ENCODE measurements at regions not wholly inside any gene's neighbourhood (a gene's known extent, or its start where the extent isn't known, plus 50 kb on each side); places are given as distances from the start of the nearest gene placed in this dataset.

DNA sequence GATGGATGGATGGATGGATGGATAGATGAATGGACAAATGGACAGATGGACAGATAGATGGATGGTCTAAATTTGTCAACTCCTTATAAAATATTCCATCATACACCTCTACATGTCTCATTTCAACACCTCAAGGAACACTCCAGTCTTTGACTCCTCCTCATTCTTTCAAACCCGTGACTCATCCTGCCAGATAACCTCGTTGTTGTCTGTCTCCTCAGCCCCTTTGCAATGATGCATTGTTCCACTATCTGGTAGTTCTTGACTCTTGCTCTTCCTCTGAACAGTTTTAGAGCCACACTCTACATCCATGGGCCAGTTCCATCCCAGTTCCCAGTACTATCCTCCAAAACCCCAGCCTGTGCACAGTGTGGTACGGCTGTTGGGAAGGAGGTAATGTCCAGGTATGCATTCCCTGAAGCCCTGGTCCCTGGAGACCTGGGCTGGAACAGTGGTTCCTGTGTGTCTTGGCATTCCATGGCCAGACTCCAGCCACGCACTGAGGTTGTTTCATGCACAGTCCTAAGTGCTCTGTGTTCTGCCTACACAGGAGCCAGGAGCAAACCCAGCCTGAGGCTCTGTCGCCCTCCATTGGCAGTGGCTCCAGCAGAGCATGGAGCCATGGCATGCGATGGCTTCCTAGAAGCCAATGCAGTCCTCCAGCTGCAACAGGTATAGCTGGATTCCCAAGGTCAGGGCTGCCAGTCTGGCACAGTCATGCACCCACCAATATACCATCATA, 105.7 kb downstream of the C17orf67 start:
- H3K4ac ChIP-seq (ENCODE audit: low read depth, low read length) = no peak overlapping the region
- H4K20me1 ChIP-seq (ENCODE audit: insufficient read depth, low read length) = no peaks in the 10 kb centered on the region
- no peak overlapping the region for H4K5ac ChIP-seq (ENCODE audit: low read depth, low read length)
- peak overlapping the region; percentile 8; the same call in 1 of the 2 replicates for H2AK5ac ChIP-seq (ENCODE audit: low read depth, low read length)
- H2BK5ac ChIP-seq (ENCODE audit: low read depth, low read length, poor library complexity, severe bottlenecking) = no peak overlapping the region
- H3K27ac ChIP-seq (ENCODE audit: insufficient read depth, low read length) = no peak overlapping the region
- ChIA-PET POLR2A (ENCODE audit: unreplicated experiment) (no interaction called here), CTCF (no interaction called here)
- H3K14ac ChIP-seq (replicated peaks; ENCODE audit: low read depth, low read length) = no peak overlapping the region
- no peak overlapping the region for H3K23ac ChIP-seq (ENCODE audit: low read depth, low read length)
- no peak overlapping the region for H2BK15ac ChIP-seq (ENCODE audit: low read depth, low read length)
- peaks cover 3% of the 10 kb centered on the region; the same call in 1 of the 2 replicates for H3K9me1 ChIP-seq (ENCODE audit: insufficient read depth, low read length)
- H2AK9ac ChIP-seq (replicated peaks; ENCODE audit: low read depth, low read length, poor library complexity) = no peak overlapping the region
- no peak for DNase-seq
- H3K79me1 ChIP-seq (ENCODE audit: low read depth in 1 of 2, low read length in 2 of 2) = no peaks in the 10 kb centered on the region
- in situ Hi-C loops (cut with MboI; ENCODE audit: low sequenced_read_pairs) (loop anchor here (10.0 kb wide), 1 partner anchor 47 kb away; no protein-coding TSS in a partner anchor), intact Hi-C loops (cut with micrococcal nuclease) (no loop called here), dilution Hi-C loops (cut with HindIII; ENCODE audit: low sequenced_read_pairs, unreplicated experiment) (no loop called here)
- no peak for ATAC-seq (ENCODE audit: low read depth)
- H3K56ac ChIP-seq (ENCODE audit: extremely low read depth, insufficient read depth, low read length) = no peak overlapping the region
- no peak overlapping the region for H2BK120ac ChIP-seq (ENCODE audit: low read depth, low read length)
- peaks cover 4% of the 10 kb centered on the region for H3K4me1 ChIP-seq (ENCODE audit: control insufficient read depth, insufficient read depth, low read length)
- H3K4me3 ChIP-seq (ENCODE audit: insufficient read depth, low read depth, low read length) = no peak overlapping the region
- TF ChIP-seq CEBPB (IDR thresholded peaks at IDR 0.05; ENCODE audit: low read depth, low read length) (no peak), BHLHE40 (IDR thresholded peaks at IDR 0.05; ENCODE audit: low read depth, low read length) (no peak), MAFK (IDR thresholded peaks at IDR 0.05; ENCODE audit: low read depth, low read length) (no peak), NFE2L2 (IDR thresholded peaks at IDR 0.05; ENCODE audit: low read depth, low read length) (no peak), RFX5 (IDR thresholded peaks at IDR 0.05; ENCODE audit: low read depth, low read length) (no peak), SMC3 (IDR thresholded peaks at IDR 0.05; ENCODE audit: low read depth, low read length) (no peak), FOS (IDR thresholded peaks at IDR 0.05; ENCODE audit: low read depth, low read length) (no peak), CHD1 (IDR thresholded peaks at IDR 0.05; ENCODE audit: low read depth, low read length) (no peak), MAZ (IDR thresholded peaks at IDR 0.05; ENCODE audit: borderline replicate concordance, low read depth, low read length) (no peak), POLR2A (IDR thresholded peaks at IDR 0.05; ENCODE audit: low read depth, low read length) (no peak), RAD21 (IDR thresholded peaks at IDR 0.05; ENCODE audit: low read length) (no peak), MXI1 (IDR thresholded peaks at IDR 0.05; ENCODE audit: borderline replicate concordance, low read depth, low read length) (no peak), RCOR1 (IDR thresholded peaks at IDR 0.05; ENCODE audit: insufficient replicate concordance, low read length) (no peak)
- TF ChIP-seq, protein P1, sequence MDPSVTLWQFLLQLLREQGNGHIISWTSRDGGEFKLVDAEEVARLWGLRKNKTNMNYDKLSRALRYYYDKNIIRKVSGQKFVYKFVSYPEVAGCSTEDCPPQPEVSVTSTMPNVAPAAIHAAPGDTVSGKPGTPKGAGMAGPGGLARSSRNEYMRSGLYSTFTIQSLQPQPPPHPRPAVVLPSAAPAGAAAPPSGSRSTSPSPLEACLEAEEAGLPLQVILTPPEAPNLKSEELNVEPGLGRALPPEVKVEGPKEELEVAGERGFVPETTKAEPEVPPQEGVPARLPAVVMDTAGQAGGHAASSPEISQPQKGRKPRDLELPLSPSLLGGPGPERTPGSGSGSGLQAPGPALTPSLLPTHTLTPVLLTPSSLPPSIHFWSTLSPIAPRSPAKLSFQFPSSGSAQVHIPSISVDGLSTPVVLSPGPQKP (IDR thresholded peaks at IDR 0.05; ENCODE audit: borderline replicate concordance, low read depth, low read length) = no peak
- TF ChIP-seq, protein P2, sequence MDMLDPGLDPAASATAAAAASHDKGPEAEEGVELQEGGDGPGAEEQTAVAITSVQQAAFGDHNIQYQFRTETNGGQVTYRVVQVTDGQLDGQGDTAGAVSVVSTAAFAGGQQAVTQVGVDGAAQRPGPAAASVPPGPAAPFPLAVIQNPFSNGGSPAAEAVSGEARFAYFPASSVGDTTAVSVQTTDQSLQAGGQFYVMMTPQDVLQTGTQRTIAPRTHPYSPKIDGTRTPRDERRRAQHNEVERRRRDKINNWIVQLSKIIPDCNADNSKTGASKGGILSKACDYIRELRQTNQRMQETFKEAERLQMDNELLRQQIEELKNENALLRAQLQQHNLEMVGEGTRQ (IDR thresholded peaks at IDR 0.05; ENCODE audit: low read depth, low read length) = no peak
- TF ChIP-seq, protein P3, sequence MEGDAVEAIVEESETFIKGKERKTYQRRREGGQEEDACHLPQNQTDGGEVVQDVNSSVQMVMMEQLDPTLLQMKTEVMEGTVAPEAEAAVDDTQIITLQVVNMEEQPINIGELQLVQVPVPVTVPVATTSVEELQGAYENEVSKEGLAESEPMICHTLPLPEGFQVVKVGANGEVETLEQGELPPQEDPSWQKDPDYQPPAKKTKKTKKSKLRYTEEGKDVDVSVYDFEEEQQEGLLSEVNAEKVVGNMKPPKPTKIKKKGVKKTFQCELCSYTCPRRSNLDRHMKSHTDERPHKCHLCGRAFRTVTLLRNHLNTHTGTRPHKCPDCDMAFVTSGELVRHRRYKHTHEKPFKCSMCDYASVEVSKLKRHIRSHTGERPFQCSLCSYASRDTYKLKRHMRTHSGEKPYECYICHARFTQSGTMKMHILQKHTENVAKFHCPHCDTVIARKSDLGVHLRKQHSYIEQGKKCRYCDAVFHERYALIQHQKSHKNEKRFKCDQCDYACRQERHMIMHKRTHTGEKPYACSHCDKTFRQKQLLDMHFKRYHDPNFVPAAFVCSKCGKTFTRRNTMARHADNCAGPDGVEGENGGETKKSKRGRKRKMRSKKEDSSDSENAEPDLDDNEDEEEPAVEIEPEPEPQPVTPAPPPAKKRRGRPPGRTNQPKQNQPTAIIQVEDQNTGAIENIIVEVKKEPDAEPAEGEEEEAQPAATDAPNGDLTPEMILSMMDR (conservative IDR thresholded peaks at IDR 0.05; ENCODE audit: low read depth, low read length) = no peak
- H4K91ac ChIP-seq (ENCODE audit: insufficient read depth, low read depth, low read length) = no peak overlapping the region
- H4K8ac ChIP-seq (ENCODE audit: low read depth in 2 of 2, low read length in 2 of 2) = no peak overlapping the region
- WGBS, 2 experiments (ENCODE audit: extremely low coverage in 2 of 2, insufficient read length in 1 of 2) = 71% methylated on average over 4 of the region's 6 CpGs; no CpG with 5 or more reads in 1 of the 2 experiments
- H2AFZ ChIP-seq (replicated peaks; ENCODE audit: low read length, poor library complexity) = no peak overlapping the region
- H3K9ac ChIP-seq (ENCODE audit: low read depth, low read length) = no peak overlapping the region
- no TSS peak for BruUV-seq (replicated peaks)
- H3K4me2 ChIP-seq (ENCODE audit: low read depth, low read length) = no peak overlapping the region
- H3K9me3 ChIP-seq (ENCODE audit: control insufficient read depth, insufficient read depth, low read length) = no peaks in the 10 kb centered on the region
- H2BK20ac ChIP-seq (ENCODE audit: low read depth, low read length) = no peak overlapping the region
- H3K36me3 ChIP-seq (ENCODE audit: control insufficient read depth, insufficient read depth, low read length) = no peaks in the 10 kb centered on the region
- peaks cover 17% of the 10 kb centered on the region for H3K27me3 ChIP-seq (ENCODE audit: control insufficient read depth, insufficient read depth, low read length)
- no peak overlapping the region for H3K18ac ChIP-seq (ENCODE audit: low read depth, low read length)

Data from IMR-90 (cell line).